Body of pancreas (tissue), 4 donors: ENCODE measurements at regions not wholly inside any gene's neighbourhood (a gene's known extent, or its start where the extent isn't known, plus 50 kb on each side); places are given as distances from the start of the nearest gene placed in this dataset.

Source experiments
- ATAC-seq: fragments of 150-250 bp; one replicate; pipeline ENCODE4 v1.9.1; 2016
- DNase-seq, 4 donors: peaks; one replicate each; pipeline ENCODE4 v3.0.0-alpha.2; 2019
- H3K27ac ChIP-seq, 4 donors: fragments of 200-600 bp; sonication (generic); 1 replicate in 3 of 4; 2 replicates in 1 of 4; pipeline versions ENCODE4 v1.5.1 to v1.6.1; 2016 to 2019; ENCODE audit warnings: mild to moderate bottlenecking in 1 of 4, mixed read lengths in 1 of 4, moderate library complexity in 1 of 4
- H3K27me3 ChIP-seq, 2 donors: fragments of 200-600 bp; sonication (generic); one replicate each; pipeline ENCODE4 v1.6.0; 2016; ENCODE audit warnings: mild to moderate bottlenecking in 1 of 2
- H3K36me3 ChIP-seq, 2 donors: fragments of 200-600 bp; sonication (generic); replicated peaks in 1 of 2; 2 replicates each; pipeline ENCODE4 v1.5.1; 2016; ENCODE audit warnings: low read depth in 2 of 2; ENCODE audit not compliant: insufficient read depth in 1 of 2
- H3K4me1 ChIP-seq: fragments of 200-600 bp; sonication (generic); one replicate; pipeline ENCODE4 v1.6.0; 2016
- H3K4me3 ChIP-seq, 2 donors: fragments of 200-600 bp; sonication (generic); 1 replicate in 1 of 2; 2 replicates in 1 of 2; pipeline ENCODE4 v1.5.1; 2016 to 2019
- H3K9me3 ChIP-seq, 3 donors: fragments of 200-600 bp; sonication (generic); 1 replicate in 2 of 3; 2 replicates in 1 of 3; pipeline ENCODE4 v1.5.1; 2016
- POLR2A ChIP-seq, 3 donors: fragments of 450-650 bp; IDR thresholded peaks; one replicate each; pipeline ENCODE4 v1.6.1; 2016; ENCODE audit warnings: antibody characterized with exemption in 3 of 3, mild to moderate bottlenecking in 2 of 3
- WGBS, 2 donors: methylation state at CpG; one replicate each; pipeline ENCODE4 v1.1.5; 2017; 5-methylcytosine and 5-hydroxymethylcytosine counted together
- intact Hi-C: fragments of 100-400 bp; cut with DNase I; formaldehyde crosslinking; loops from one replicate; pipeline ENCODE4 v1.15.1; 2023
- TF ChIP-seq, protein P1 (sequence below), 7 experiments: fragments of 450-650 bp in 4 of 7; fragments of 200-600 bp in 3 of 7; sonication (generic) in 3 of 7; IDR thresholded peaks; one replicate each; pipeline ENCODE4 v1.5.1; 2016 to 2019; ENCODE audit warnings: antibody characterized with exemption in 7 of 7

DNA sequence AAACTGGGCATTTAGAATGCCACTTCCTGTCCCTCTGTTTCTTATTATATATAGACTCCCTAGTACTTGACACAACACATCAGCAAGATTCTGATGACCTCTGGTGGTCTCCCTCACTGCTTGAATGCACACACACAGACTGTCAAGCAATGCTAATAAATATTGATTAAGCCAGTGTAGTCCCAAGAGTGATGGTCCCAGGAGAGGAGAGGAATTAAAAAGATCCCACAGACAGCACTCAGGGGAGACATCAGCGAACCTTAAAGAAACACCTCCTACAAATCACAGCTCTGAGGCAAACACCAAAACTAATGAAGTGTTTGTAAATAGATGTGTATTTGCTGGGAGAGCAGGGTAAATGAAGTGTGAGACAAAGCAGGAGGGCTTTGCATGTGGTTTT is 1291.2 kb downstream of the XPNPEP1 start:
- no peak for DNase-seq

DNA sequence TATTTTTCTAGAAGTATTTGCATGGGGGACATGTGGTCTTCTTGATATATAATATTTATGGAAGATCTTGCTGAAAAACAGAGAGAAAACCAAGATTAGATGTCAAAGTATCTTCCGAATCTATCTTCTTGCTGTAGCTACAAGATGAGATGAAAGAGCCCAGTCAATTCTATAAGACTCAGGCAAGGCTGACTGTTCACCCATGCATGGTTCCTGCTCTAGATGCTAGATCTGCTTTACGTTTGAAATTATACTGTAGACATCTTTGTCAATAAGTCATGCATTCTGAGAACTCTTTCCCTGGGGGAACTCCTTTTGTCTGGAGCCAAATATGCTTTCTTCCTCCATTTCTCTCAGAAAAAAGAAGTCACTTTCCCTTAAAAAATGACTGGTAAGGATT is 1292.0 kb downstream of the XPNPEP1 start:
- WGBS, 2 donors = 59 to 65% methylated on average over 2 of the region's 2 CpGs
- DNase-seq (no peak), ATAC-seq (no peak)
- no peaks in the 10 kb centered on the region for H3K36me3 ChIP-seq
- no peak overlapping the region for H3K4me3 ChIP-seq
- no peaks in the 10 kb centered on the region for H3K4me1 ChIP-seq
- TF ChIP-seq, protein P1, sequence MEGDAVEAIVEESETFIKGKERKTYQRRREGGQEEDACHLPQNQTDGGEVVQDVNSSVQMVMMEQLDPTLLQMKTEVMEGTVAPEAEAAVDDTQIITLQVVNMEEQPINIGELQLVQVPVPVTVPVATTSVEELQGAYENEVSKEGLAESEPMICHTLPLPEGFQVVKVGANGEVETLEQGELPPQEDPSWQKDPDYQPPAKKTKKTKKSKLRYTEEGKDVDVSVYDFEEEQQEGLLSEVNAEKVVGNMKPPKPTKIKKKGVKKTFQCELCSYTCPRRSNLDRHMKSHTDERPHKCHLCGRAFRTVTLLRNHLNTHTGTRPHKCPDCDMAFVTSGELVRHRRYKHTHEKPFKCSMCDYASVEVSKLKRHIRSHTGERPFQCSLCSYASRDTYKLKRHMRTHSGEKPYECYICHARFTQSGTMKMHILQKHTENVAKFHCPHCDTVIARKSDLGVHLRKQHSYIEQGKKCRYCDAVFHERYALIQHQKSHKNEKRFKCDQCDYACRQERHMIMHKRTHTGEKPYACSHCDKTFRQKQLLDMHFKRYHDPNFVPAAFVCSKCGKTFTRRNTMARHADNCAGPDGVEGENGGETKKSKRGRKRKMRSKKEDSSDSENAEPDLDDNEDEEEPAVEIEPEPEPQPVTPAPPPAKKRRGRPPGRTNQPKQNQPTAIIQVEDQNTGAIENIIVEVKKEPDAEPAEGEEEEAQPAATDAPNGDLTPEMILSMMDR (IDR thresholded peaks at IDR 0.05) = no peak
- TF ChIP-seq POLR2A (IDR thresholded peaks at IDR 0.05) = no peak
- no peak overlapping the region for H3K27ac ChIP-seq
- H3K9me3 ChIP-seq = peaks cover 0 to 5% (median 0%) of the 10 kb centered on the region in 3 donors
- no peaks in the 10 kb centered on the region for H3K27me3 ChIP-seq
- intact Hi-C loops = no loop called here

More for the DNA sequence above, 1291.2 kb downstream of the XPNPEP1 start:
- intact Hi-C loops = no loop called here
- no peak overlapping the region for H3K4me3 ChIP-seq
- 50 to 63% methylated on average over 1 of the region's 1 CpG for WGBS, 2 donors
- H3K4me1 ChIP-seq = no peaks in the 10 kb centered on the region
- no peak for ATAC-seq
- H3K27ac ChIP-seq = no peak overlapping the region
- no peaks in the 10 kb centered on the region for H3K36me3 ChIP-seq
- H3K27me3 ChIP-seq = no peaks in the 10 kb centered on the region
- H3K9me3 ChIP-seq = peaks cover 0 to 5% (median 0%) of the 10 kb centered on the region in 3 donors
- TF ChIP-seq, protein P1 (IDR thresholded peaks at IDR 0.05) = no peak
- no peak for TF ChIP-seq POLR2A (IDR thresholded peaks at IDR 0.05)

DNA sequence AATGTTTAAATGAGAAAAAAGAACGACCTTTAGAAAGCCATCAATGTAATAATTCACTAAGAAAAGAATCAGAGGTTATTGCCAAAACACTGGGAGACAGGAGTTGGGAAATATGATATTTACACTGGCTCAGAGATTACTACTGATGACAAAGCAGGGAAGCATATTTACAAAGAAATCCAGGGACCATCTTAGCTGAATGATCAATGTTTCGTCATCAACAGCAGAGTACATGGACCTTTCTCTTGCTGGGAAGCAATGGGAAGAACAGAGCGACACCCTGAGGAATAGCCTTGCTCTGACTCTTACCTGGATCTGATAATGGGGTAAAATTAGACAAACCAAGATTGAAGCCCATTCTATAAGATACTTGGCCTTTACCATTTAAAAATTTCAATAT is 1293.5 kb downstream of the XPNPEP1 start:
- Histone ChIP-seq H3K27ac (no peak overlapping the region), H3K27me3 (no peaks in the 10 kb centered on the region), H3K4me3 (no peak overlapping the region), H3K9me3 (no peaks in the 10 kb centered on the region), H3K36me3 (no peaks in the 10 kb centered on the region), H3K4me1 (no peaks in the 10 kb centered on the region)
- DNase-seq (no peak), ATAC-seq (no peak)
- TF ChIP-seq, protein P1 (IDR thresholded peaks at IDR 0.05) = no peak
- no peak for TF ChIP-seq POLR2A (IDR thresholded peaks at IDR 0.05)
- intact Hi-C loops = no loop called here
- 32% methylated on average over 3 of the region's 3 CpGs for WGBS, 2 donors

DNA sequence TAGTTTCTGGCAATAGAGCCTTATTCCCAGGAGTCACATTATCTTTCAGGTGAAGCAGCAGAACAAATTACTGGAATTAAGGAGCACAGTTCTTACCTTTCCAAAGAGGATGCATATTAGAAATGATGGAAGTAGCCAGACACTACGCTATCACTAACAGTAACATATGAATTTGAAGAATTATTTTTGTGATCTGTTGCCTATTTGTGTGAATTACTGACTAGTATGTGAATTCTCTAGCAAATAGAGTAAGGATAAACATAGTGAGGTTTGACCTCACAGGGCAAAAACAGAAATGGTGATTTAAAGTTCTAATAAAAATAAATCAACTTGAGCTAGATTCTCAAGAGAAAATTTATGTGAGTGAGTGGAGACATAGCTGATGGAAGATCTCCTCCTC is 1299.3 kb downstream of the XPNPEP1 start:
- Histone ChIP-seq H3K36me3 (no peaks in the 10 kb centered on the region), H3K27me3 (no peaks in the 10 kb centered on the region), H3K4me3 (no peak overlapping the region), H3K27ac (no peak overlapping the region), H3K9me3 (no peaks in the 10 kb centered on the region), H3K4me1 (no peaks in the 10 kb centered on the region)
- no peak for ATAC-seq
- WGBS, 2 donors = 68 to 88% methylated on average over 1 of the region's 1 CpG
- TF ChIP-seq POLR2A (IDR thresholded peaks at IDR 0.05) = no peak
- TF ChIP-seq, protein P1 (IDR thresholded peaks at IDR 0.05) = no peak
- intact Hi-C loops = no loop called here
- DNase-seq = no peak

DNA sequence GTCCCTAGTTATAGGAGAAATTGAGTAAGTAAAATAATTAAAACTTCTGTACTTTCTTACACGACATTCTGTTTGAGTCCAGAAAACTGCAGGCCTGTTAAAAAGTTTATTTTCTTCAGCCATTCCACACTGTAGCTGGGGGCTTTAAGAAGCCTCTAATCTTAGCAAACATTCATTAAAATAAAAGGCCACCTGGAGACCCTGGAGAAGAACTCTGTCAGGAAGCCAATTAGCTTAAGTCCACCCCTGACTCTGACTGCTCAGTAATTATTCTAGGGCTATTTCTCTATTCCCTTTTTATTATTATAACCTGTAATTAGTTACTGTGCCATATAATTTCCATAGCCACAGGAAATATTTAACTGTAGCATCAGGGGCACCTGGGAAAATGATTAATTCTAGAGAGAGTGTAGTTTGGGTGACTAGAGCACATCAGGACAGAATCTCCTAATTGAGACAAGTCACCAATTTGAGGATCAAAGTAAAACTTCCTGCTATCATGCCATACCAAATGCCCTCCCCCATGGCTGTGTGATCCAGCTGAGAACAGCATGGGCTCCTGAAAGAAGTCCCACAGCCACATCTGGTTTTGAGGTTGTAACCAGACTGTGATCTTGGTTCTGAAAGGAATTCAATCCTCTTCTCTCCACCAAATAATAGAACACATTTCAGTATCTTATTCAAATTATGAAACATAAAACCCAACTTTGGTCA is 1302.3 kb downstream of the XPNPEP1 start:
- no peaks in the 10 kb centered on the region for H3K27me3 ChIP-seq
- no peak overlapping the region for H3K27ac ChIP-seq
- no peak for ATAC-seq
- no peak for DNase-seq
- TF ChIP-seq, protein P1 (IDR thresholded peaks at IDR 0.05) = no peak
- no peak for TF ChIP-seq POLR2A (IDR thresholded peaks at IDR 0.05)
- no peaks in the 10 kb centered on the region for H3K9me3 ChIP-seq
- no peaks in the 10 kb centered on the region for H3K36me3 ChIP-seq
- WGBS, 2 donors = 42 to 49% methylated on average over 1 of the region's 1 CpG
- no peak overlapping the region for H3K4me3 ChIP-seq
- no peaks in the 10 kb centered on the region for H3K4me1 ChIP-seq
- intact Hi-C loops = no loop called here
